ENCODE measurements at regions not wholly inside any gene's neighbourhood (a gene's known extent, or its start where the extent isn't known, plus 50 kb on each side); places are given as distances from the start of the nearest gene placed in this dataset.

GRCh38 chr6:80445751-80446150 is 339.3 kb downstream of the BCKDHB start:
- peaks cover 23% of the 10 kb centered on the region for H3K9me3 ChIP-seq (ENCODE audit: insufficient read depth, low read length)
- no peak for DNase-seq (ENCODE audit: low read depth, low spot score)
- no peaks in the 10 kb centered on the region for H3K4me1 ChIP-seq (ENCODE audit: insufficient read depth, insufficient read length)
- no peaks in the 10 kb centered on the region for H3K27me3 ChIP-seq (ENCODE audit: insufficient read depth, insufficient read length)
- no peak overlapping the region for H3K4me3 ChIP-seq (ENCODE audit: insufficient read length, low read depth)
- TF ChIP-seq YY1 (IDR thresholded peaks at IDR 0.05; ENCODE audit: insufficient read depth, insufficient read length): no peak
- no peak for TF ChIP-seq SUZ12 (IDR thresholded peaks at IDR 0.05; ENCODE audit: extremely low read depth, insufficient read depth, insufficient read length)
- TF ChIP-seq ZNF274 (IDR thresholded peaks at IDR 0.05; ENCODE audit: low read depth, low read length): no peak
- H3K9ac ChIP-seq (ENCODE audit: insufficient read length, low read depth): no peak overlapping the region
- no peaks in the 10 kb centered on the region for H3K36me3 ChIP-seq (ENCODE audit: insufficient read depth, insufficient read length, low read length)

GRCh38 chr6:80442366-80442765 is 335.9 kb downstream of the BCKDHB start:
- peaks cover 23% of the 10 kb centered on the region for H3K9me3 ChIP-seq (ENCODE audit: insufficient read depth, low read length)
- no peak overlapping the region for H3K4me3 ChIP-seq (ENCODE audit: insufficient read length, low read depth)
- DNase-seq (ENCODE audit: low read depth, low spot score): no peak
- H3K4me1 ChIP-seq (ENCODE audit: insufficient read depth, insufficient read length): no peaks in the 10 kb centered on the region
- no peaks in the 10 kb centered on the region for H3K27me3 ChIP-seq (ENCODE audit: insufficient read depth, insufficient read length)
- H3K36me3 ChIP-seq (ENCODE audit: insufficient read depth, insufficient read length, low read length): no peaks in the 10 kb centered on the region
- TF ChIP-seq ZNF274 (IDR thresholded peaks at IDR 0.05; ENCODE audit: low read depth, low read length): no peak
- H3K9ac ChIP-seq (ENCODE audit: insufficient read length, low read depth): no peak overlapping the region

GRCh38 chr6:80441131-80441530 is 334.7 kb downstream of the BCKDHB start:
- no peak for DNase-seq (ENCODE audit: low read depth, low spot score)
- H3K9ac ChIP-seq (ENCODE audit: insufficient read length, low read depth): no peak overlapping the region
- no peaks in the 10 kb centered on the region for H3K27me3 ChIP-seq (ENCODE audit: insufficient read depth, insufficient read length)
- H3K4me3 ChIP-seq (ENCODE audit: insufficient read length, low read depth): no peak overlapping the region
- H3K9me3 ChIP-seq (ENCODE audit: insufficient read depth, low read length): peaks cover 11% of the 10 kb centered on the region
- no peak for TF ChIP-seq YY1 (IDR thresholded peaks at IDR 0.05; ENCODE audit: insufficient read depth, insufficient read length)
- TF ChIP-seq ZNF274 (IDR thresholded peaks at IDR 0.05; ENCODE audit: low read depth, low read length): no peak
- no peak for TF ChIP-seq SUZ12 (IDR thresholded peaks at IDR 0.05; ENCODE audit: extremely low read depth, insufficient read depth, insufficient read length)
- no peaks in the 10 kb centered on the region for H3K36me3 ChIP-seq (ENCODE audit: insufficient read depth, insufficient read length, low read length)
- no peaks in the 10 kb centered on the region for H3K4me1 ChIP-seq (ENCODE audit: insufficient read depth, insufficient read length)

- no peaks in the 10 kb centered on the region for H3K27me3 ChIP-seq (ENCODE audit: insufficient read depth, insufficient read length)
- peaks cover 6% of the 10 kb centered on the region; the same call in 1 of the 2 replicates for H3K9me3 ChIP-seq (ENCODE audit: insufficient read depth, low read length)
- TF ChIP-seq YY1 (IDR thresholded peaks at IDR 0.05; ENCODE audit: insufficient read depth, insufficient read length) (no peak), SUZ12 (IDR thresholded peaks at IDR 0.05; ENCODE audit: extremely low read depth, insufficient read depth, insufficient read length) (no peak), ZNF274 (IDR thresholded peaks at IDR 0.05; ENCODE audit: low read depth, low read length) (no peak)
- H3K36me3 ChIP-seq (ENCODE audit: insufficient read depth, insufficient read length, low read length): no peaks in the 10 kb centered on the region
- no peak overlapping the region for H3K4me3 ChIP-seq (ENCODE audit: insufficient read length, low read depth)
- H3K9ac ChIP-seq (ENCODE audit: insufficient read length, low read depth): no peak overlapping the region
- H3K4me1 ChIP-seq (ENCODE audit: insufficient read depth, insufficient read length): no peaks in the 10 kb centered on the region
- DNase-seq (ENCODE audit: low read depth, low spot score): no peak
These were observed 334.1 kb downstream of the BCKDHB start for GRCh38 chr6:80440496-80441115.

GRCh38 chr6:80439721-80440470 is 333.4 kb downstream of the BCKDHB start:
- H3K27me3 ChIP-seq (ENCODE audit: insufficient read depth, insufficient read length): no peaks in the 10 kb centered on the region
- H3K9ac ChIP-seq (ENCODE audit: insufficient read length, low read depth): no peak overlapping the region
- H3K4me3 ChIP-seq (ENCODE audit: insufficient read length, low read depth): no peak overlapping the region
- no peak for DNase-seq (ENCODE audit: low read depth, low spot score)
- H3K36me3 ChIP-seq (ENCODE audit: insufficient read depth, insufficient read length, low read length): no peaks in the 10 kb centered on the region
- no peak for TF ChIP-seq SUZ12 (IDR thresholded peaks at IDR 0.05; ENCODE audit: extremely low read depth, insufficient read depth, insufficient read length)
- TF ChIP-seq ZNF274 (IDR thresholded peaks at IDR 0.05; ENCODE audit: low read depth, low read length): no peak
- no peaks in the 10 kb centered on the region for H3K9me3 ChIP-seq (ENCODE audit: insufficient read depth, low read length)
- H3K4me1 ChIP-seq (ENCODE audit: insufficient read depth, insufficient read length): no peaks in the 10 kb centered on the region

- no peaks in the 10 kb centered on the region for H3K36me3 ChIP-seq (ENCODE audit: insufficient read depth, insufficient read length, low read length)
- no peaks in the 10 kb centered on the region for H3K9me3 ChIP-seq (ENCODE audit: insufficient read depth, low read length)
- H3K4me3 ChIP-seq (ENCODE audit: insufficient read length, low read depth): no peak overlapping the region
- no peak for DNase-seq (ENCODE audit: low read depth, low spot score)
- TF ChIP-seq SUZ12 (IDR thresholded peaks at IDR 0.05; ENCODE audit: extremely low read depth, insufficient read depth, insufficient read length) (no peak), YY1 (IDR thresholded peaks at IDR 0.05; ENCODE audit: insufficient read depth, insufficient read length) (no peak), ZNF274 (IDR thresholded peaks at IDR 0.05; ENCODE audit: low read depth, low read length) (no peak)
- no peak overlapping the region for H3K9ac ChIP-seq (ENCODE audit: insufficient read length, low read depth)
- no peaks in the 10 kb centered on the region for H3K27me3 ChIP-seq (ENCODE audit: insufficient read depth, insufficient read length)
- H3K4me1 ChIP-seq (ENCODE audit: insufficient read depth, insufficient read length): no peaks in the 10 kb centered on the region
These were observed 332.3 kb downstream of the BCKDHB start for GRCh38 chr6:80438772-80439171.

- H3K27me3 ChIP-seq (ENCODE audit: insufficient read depth, insufficient read length): no peaks in the 10 kb centered on the region
- no peak overlapping the region for H3K4me3 ChIP-seq (ENCODE audit: insufficient read length, low read depth)
- no peak for TF ChIP-seq ZNF274 (IDR thresholded peaks at IDR 0.05; ENCODE audit: low read depth, low read length)
- TF ChIP-seq SUZ12 (IDR thresholded peaks at IDR 0.05; ENCODE audit: extremely low read depth, insufficient read depth, insufficient read length): no peak
- no peak for TF ChIP-seq YY1 (IDR thresholded peaks at IDR 0.05; ENCODE audit: insufficient read depth, insufficient read length)
- no peaks in the 10 kb centered on the region for H3K9me3 ChIP-seq (ENCODE audit: insufficient read depth, low read length)
- no peak for DNase-seq (ENCODE audit: low read depth, low spot score)
- H3K9ac ChIP-seq (ENCODE audit: insufficient read length, low read depth): no peak overlapping the region
- no peaks in the 10 kb centered on the region for H3K4me1 ChIP-seq (ENCODE audit: insufficient read depth, insufficient read length)
- no peaks in the 10 kb centered on the region for H3K36me3 ChIP-seq (ENCODE audit: insufficient read depth, insufficient read length, low read length)
These were observed 331.3 kb downstream of the BCKDHB start for GRCh38 chr6:80437801-80438200.

Measured in NT2/D1 (cell line).